Nephron (organoid): ENCODE measurements at regions not wholly inside any gene's neighbourhood (a gene's known extent, or its start where the extent isn't known, plus 50 kb on each side); places are given as distances from the start of the nearest gene placed in this dataset.

ENCODE experiments used
- H3K27ac Mint-ChIP-seq, 3 experiments: 2 replicates each; pipeline ENCODE4 v1.8.0; 2020; ENCODE audit warnings: mixed read lengths in 3 of 3, mild to moderate bottlenecking in 2 of 3, moderate library complexity in 1 of 3
- H3K27me3 Mint-ChIP-seq: 2 replicates; pipeline ENCODE4 v1.8.0; 2021; ENCODE audit warnings: low read depth, mild to moderate bottlenecking, moderate library complexity, mixed read lengths
- H3K36me3 Mint-ChIP-seq: 2 replicates; pipeline ENCODE4 v1.8.0; 2020; ENCODE audit warnings: low read depth, mixed read lengths
- H3K4me1 Mint-ChIP-seq: 2 replicates; pipeline ENCODE4 v1.8.0; 2020; ENCODE audit warnings: mixed read lengths
- H3K4me3 Mint-ChIP-seq, 3 experiments: 2 replicates each; pipeline ENCODE4 v1.8.0; 2020; ENCODE audit warnings: mild to moderate bottlenecking in 3 of 3, mixed read lengths in 3 of 3, moderate library complexity in 2 of 3
- H3K9me3 Mint-ChIP-seq: 2 replicates; pipeline ENCODE4 v1.8.0; 2020; ENCODE audit warnings: mixed read lengths
- CTCF ChIP-seq, 3 experiments: fragments of 200-600 bp; sonication (generic); IDR thresholded peaks; one replicate each; pipeline ENCODE4 v1.5.0; 2021; ENCODE audit warnings: antibody characterized with exemption in 3 of 3; ENCODE audit not compliant: unreplicated experiment in 3 of 3

- Mint-ChIP-seq H3K36me3 (no peaks in the 10 kb centered on the region), H3K27ac (no peak overlapping the region), H3K4me3 (no peak overlapping the region), H3K4me1 (peaks cover 32% of the 10 kb centered on the region), H3K9me3 (no peaks in the 10 kb centered on the region), H3K27me3 (peaks cover 12% of the 10 kb centered on the region)
- TF ChIP-seq CTCF (IDR thresholded peaks at IDR 0.05; ENCODE audit: unreplicated experiment in 3 of 3), result no peak
These were observed 50.4 kb downstream of the RTL9 start for GRCh38 chrX:110408949-110409588.

GRCh38 chrX:110409925-110410324 lies 51.3 kb downstream of the RTL9 start:
- peaks cover 14% of the 10 kb centered on the region for H3K27me3 Mint-ChIP-seq
- H3K9me3 Mint-ChIP-seq, result no peaks in the 10 kb centered on the region
- no peak overlapping the region for H3K27ac Mint-ChIP-seq

GRCh38 chrX:110410603-110411002 lies 52.0 kb downstream of the RTL9 start:
- H3K4me1 Mint-ChIP-seq, result peaks cover 45% of the 10 kb centered on the region
- H3K27me3 Mint-ChIP-seq, result peaks cover 14% of the 10 kb centered on the region
- H3K9me3 Mint-ChIP-seq, result no peaks in the 10 kb centered on the region
- H3K27ac Mint-ChIP-seq, result no peak overlapping the region
- no peak overlapping the region for H3K4me3 Mint-ChIP-seq
- no peak for TF ChIP-seq CTCF (IDR thresholded peaks at IDR 0.05; ENCODE audit: unreplicated experiment in 3 of 3)
- no peaks in the 10 kb centered on the region for H3K36me3 Mint-ChIP-seq

More at GRCh38 chrX:110409925-110410324, 51.3 kb downstream of the RTL9 start:
- TF ChIP-seq CTCF (IDR thresholded peaks at IDR 0.05; ENCODE audit: unreplicated experiment in 3 of 3), result no peak
- H3K4me3 Mint-ChIP-seq, result no peak overlapping the region
- no peaks in the 10 kb centered on the region for H3K36me3 Mint-ChIP-seq
- H3K4me1 Mint-ChIP-seq, result peaks cover 40% of the 10 kb centered on the region

GRCh38 chrX:110412971-110413726 lies 54.5 kb downstream of the RTL9 start:
- Mint-ChIP-seq H3K36me3 (no peaks in the 10 kb centered on the region), H3K27ac (peak overlapping the region in 2 of 3 experiments; percentile 10 to 15), H3K27me3 (peaks cover 14% of the 10 kb centered on the region), H3K4me3 (peak overlapping the region; percentile 66 to 74 (median 68)), H3K4me1 (peaks cover 59% of the 10 kb centered on the region), H3K9me3 (no peaks in the 10 kb centered on the region)
- TF ChIP-seq CTCF (IDR thresholded peaks at IDR 0.05; ENCODE audit: unreplicated experiment in 3 of 3), result peak; percentile 91 to 95 (median 94)

- no peak overlapping the region for H3K4me3 Mint-ChIP-seq
- peaks cover 65% of the 10 kb centered on the region for H3K4me1 Mint-ChIP-seq
- no peak for TF ChIP-seq CTCF (IDR thresholded peaks at IDR 0.05; ENCODE audit: unreplicated experiment in 3 of 3)
- no peak overlapping the region for H3K27ac Mint-ChIP-seq
- H3K27me3 Mint-ChIP-seq, result peaks cover 14% of the 10 kb centered on the region
- H3K9me3 Mint-ChIP-seq, result no peaks in the 10 kb centered on the region
- H3K36me3 Mint-ChIP-seq, result no peaks in the 10 kb centered on the region
These were observed 55.1 kb downstream of the RTL9 start for GRCh38 chrX:110413727-110414124.
